Kidney (tissue), 13 donors: ENCODE measurements at regions not wholly inside any gene's neighbourhood (a gene's known extent, or its start where the extent isn't known, plus 50 kb on each side); places are given as distances from the start of the nearest gene placed in this dataset.

Experiments used
- DNase-seq, 5 donors: peaks; one replicate each; pipeline ENCODE4 v3.0.0-alpha.2; 2013 to 2020
- FAIRE-seq: peaks from 2 replicates; lab custom pipeline; 2012; peaks lifted over from hg19 to GRCh38; lab: Jason Lieb, UNC
- H3K27ac ChIP-seq, 2 donors: one replicate each; pipeline ENCODE4 v1.7.0; 2013; ENCODE audit warnings: low read depth in 2 of 2, low read length in 2 of 2, inconsistent platforms in 1 of 2
- H3K27me3 ChIP-seq: one replicate; pipeline ENCODE4 v1.7.1; 2013; ENCODE audit warnings: low read length, inconsistent platforms; ENCODE audit not compliant: control insufficient read depth, insufficient read depth
- H3K36me3 ChIP-seq, 3 donors: one replicate each; pipeline versions ENCODE4 v1.7.0 to v1.7.1; 2013; ENCODE audit warnings: low read length in 3 of 3, control low read depth in 1 of 3, inconsistent platforms in 1 of 3; ENCODE audit not compliant: insufficient read depth in 3 of 3, control insufficient read depth in 2 of 3
- H3K4me1 ChIP-seq, 3 donors: one replicate each; pipeline versions ENCODE4 v1.7.0 to v1.7.1; 2013; ENCODE audit warnings: low read length in 3 of 3, inconsistent platforms in 1 of 3, low read depth in 1 of 3; ENCODE audit not compliant: control insufficient read depth in 2 of 3, insufficient read depth in 2 of 3
- H3K4me3 ChIP-seq, 3 donors: one replicate each; pipeline versions ENCODE4 v1.7.0 to v1.8.1; 2013; ENCODE audit warnings: low read length in 3 of 3, control low read depth in 1 of 3, inconsistent platforms in 1 of 3
- H3K9ac ChIP-seq, 3 donors: one replicate each; pipeline versions ENCODE4 v1.7.0 to v1.7.1; 2013; ENCODE audit warnings: low read length in 3 of 3, control low read depth in 1 of 3, inconsistent platforms in 1 of 3
- H3K9me3 ChIP-seq, 3 donors: one replicate each; pipeline versions ENCODE4 v1.7.0 to v1.7.1; 2013; ENCODE audit warnings: low read length in 3 of 3, control low read depth in 1 of 3, inconsistent platforms in 1 of 3; ENCODE audit not compliant: control insufficient read depth in 2 of 3, insufficient read depth in 1 of 3
- intact Hi-C: fragments of 100-400 bp; cut with DNase I; formaldehyde crosslinking; loops from one replicate; pipeline ENCODE4 v1.11.1; 2022
- TF ChIP-seq, protein P1 (sequence below): IDR thresholded peaks from 3 replicates; pipeline ENCODE4 v1.5.1; 2012; ENCODE audit warnings: mild to moderate bottlenecking, moderate library complexity, borderline replicate concordance; ENCODE audit not compliant: insufficient read depth; ENCODE audit errors: extremely low read depth
- donor health status: control.
- donor health status: control.
- donor health status: control.
- donor health status: control.
- donor health status: control.
- donor health status: DM: yes; HTN: yes; CAD: no.
- donor health status: Normal renal cell carcinoma (clear cell type).

DNA sequence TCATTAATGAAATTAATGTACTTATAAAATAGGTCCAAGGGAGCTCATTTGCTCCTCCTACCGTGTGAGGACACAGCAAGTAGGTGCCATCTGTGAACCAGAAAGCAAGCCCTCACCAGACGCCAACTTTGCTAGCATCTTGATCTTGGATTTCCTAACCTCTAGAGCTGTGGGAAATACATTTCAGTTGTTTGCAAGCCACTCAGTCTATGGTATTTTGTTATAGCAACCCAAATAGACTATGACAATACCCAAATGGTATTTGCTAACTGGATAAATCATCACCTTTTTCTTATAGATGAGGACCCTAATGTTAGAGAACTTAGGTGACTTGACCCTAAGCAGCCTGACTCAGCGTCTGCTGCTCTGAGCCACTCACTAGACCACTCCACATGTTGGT lies 379.6 kb downstream of the HRH4 start:
- Histone ChIP-seq H3K9ac (no peak overlapping the region), H3K27me3 (no peaks in the 10 kb centered on the region), H3K4me3 (no peak overlapping the region), H3K27ac (no peak overlapping the region), H3K9me3 (no peaks in the 10 kb centered on the region), H3K36me3 (no peaks in the 10 kb centered on the region), H3K4me1 (no peaks in the 10 kb centered on the region)
- FAIRE-seq (no peak), DNase-seq (no peak)
- TF ChIP-seq, protein P1, sequence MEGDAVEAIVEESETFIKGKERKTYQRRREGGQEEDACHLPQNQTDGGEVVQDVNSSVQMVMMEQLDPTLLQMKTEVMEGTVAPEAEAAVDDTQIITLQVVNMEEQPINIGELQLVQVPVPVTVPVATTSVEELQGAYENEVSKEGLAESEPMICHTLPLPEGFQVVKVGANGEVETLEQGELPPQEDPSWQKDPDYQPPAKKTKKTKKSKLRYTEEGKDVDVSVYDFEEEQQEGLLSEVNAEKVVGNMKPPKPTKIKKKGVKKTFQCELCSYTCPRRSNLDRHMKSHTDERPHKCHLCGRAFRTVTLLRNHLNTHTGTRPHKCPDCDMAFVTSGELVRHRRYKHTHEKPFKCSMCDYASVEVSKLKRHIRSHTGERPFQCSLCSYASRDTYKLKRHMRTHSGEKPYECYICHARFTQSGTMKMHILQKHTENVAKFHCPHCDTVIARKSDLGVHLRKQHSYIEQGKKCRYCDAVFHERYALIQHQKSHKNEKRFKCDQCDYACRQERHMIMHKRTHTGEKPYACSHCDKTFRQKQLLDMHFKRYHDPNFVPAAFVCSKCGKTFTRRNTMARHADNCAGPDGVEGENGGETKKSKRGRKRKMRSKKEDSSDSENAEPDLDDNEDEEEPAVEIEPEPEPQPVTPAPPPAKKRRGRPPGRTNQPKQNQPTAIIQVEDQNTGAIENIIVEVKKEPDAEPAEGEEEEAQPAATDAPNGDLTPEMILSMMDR: no peak
- intact Hi-C loops: no loop called here

GRCh38 chr18:24840640-24841039 lies 380.2 kb downstream of the HRH4 start:
- Histone ChIP-seq H3K9me3 (no peaks in the 10 kb centered on the region), H3K27ac (no peak overlapping the region), H3K36me3 (no peaks in the 10 kb centered on the region), H3K9ac (no peak overlapping the region), H3K4me3 (no peak overlapping the region), H3K27me3 (no peaks in the 10 kb centered on the region), H3K4me1 (no peaks in the 10 kb centered on the region)
- FAIRE-seq: no peak
- no peak for DNase-seq
- intact Hi-C loops: no loop called here
- TF ChIP-seq, protein P1: no peak

GRCh38 chr18:24841536-24841935 lies 381.1 kb downstream of the HRH4 start:
- no peak overlapping the region for H3K4me3 ChIP-seq
- no peak overlapping the region for H3K27ac ChIP-seq
- DNase-seq: no peak
- H3K9me3 ChIP-seq: no peaks in the 10 kb centered on the region
- no peaks in the 10 kb centered on the region for H3K4me1 ChIP-seq
- H3K27me3 ChIP-seq: no peaks in the 10 kb centered on the region
- FAIRE-seq: no peak
- intact Hi-C loops: no loop called here
- no peaks in the 10 kb centered on the region for H3K36me3 ChIP-seq
- TF ChIP-seq, protein P1: no peak
- no peak overlapping the region for H3K9ac ChIP-seq

GRCh38 chr18:24843123-24843522 lies 382.7 kb downstream of the HRH4 start:
- Histone ChIP-seq H3K9me3 (no peaks in the 10 kb centered on the region), H3K4me1 (no peaks in the 10 kb centered on the region), H3K4me3 (no peak overlapping the region), H3K9ac (no peak overlapping the region), H3K27ac (no peak overlapping the region), H3K27me3 (no peaks in the 10 kb centered on the region), H3K36me3 (no peaks in the 10 kb centered on the region)
- TF ChIP-seq, protein P1: no peak
- intact Hi-C loops: no loop called here
- FAIRE-seq (no peak), DNase-seq (peak in 1 of 5 donors; percentile 43)
